ENCODE measurements at regions not wholly inside any gene's neighbourhood (a gene's known extent, or its start where the extent isn't known, plus 50 kb on each side); places are given as distances from the start of the nearest gene placed in this dataset.

DNA sequence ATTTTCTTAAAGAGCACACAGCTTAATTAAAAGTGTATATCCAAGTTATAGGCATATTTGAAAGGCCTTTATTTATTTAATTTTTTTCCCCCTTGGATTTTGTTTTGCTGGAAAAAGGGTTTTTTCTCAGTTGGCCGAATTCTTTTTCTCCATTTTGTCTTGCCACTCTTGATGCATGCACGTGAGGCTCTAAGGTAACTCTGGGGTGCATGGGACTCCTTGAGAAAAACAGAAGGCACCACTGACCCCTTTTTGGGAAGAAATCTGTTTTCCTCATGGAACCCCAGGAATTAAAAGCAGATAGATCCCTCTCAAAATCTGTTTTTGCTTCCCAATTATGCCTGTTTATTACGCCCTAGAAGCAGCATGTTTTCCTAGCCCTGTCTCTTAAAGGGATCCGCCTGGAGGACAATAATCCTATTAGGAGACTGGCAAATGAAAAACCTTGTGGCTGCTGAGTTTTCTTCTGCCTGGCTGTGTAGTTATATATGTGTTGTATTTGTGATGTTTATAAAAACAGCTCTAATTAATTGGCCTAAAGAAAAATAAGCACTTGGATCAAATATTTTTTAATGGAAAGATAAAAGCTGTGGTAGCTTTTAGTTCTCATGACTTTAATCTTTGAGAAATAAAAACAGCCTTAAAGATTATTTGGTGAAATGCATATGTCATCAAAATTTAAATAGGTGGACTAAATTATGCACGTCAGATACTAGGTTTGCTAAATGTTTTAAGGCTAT is 435.1 kb upstream of the CDH9 start:
- TF ChIP-seq CEBPB (IDR thresholded peaks at IDR 0.05) (no peak), TCF12 (IDR thresholded peaks at IDR 0.05; ENCODE audit: low read depth) (no peak), ZBTB7A (IDR thresholded peaks at IDR 0.05; ENCODE audit: low read depth) (no peak), TEAD4 (IDR thresholded peaks at IDR 0.05) (no peak), NFIC (IDR thresholded peaks at IDR 0.05) (no peak), EGR1 (IDR thresholded peaks at IDR 0.05) (no peak), EP300 (IDR thresholded peaks at IDR 0.05; ENCODE audit: borderline replicate concordance) (no peak), TAF1 (IDR thresholded peaks at IDR 0.05; ENCODE audit: low read depth) (no peak), CREB1 (IDR thresholded peaks at IDR 0.05; ENCODE audit: low read depth) (no peak), YY1 (IDR thresholded peaks at IDR 0.05; ENCODE audit: low read depth) (no peak), FOXM1 (IDR thresholded peaks at IDR 0.05; ENCODE audit: borderline replicate concordance, low read depth) (no peak), RAD21 (IDR thresholded peaks at IDR 0.05; ENCODE audit: low read depth) (no peak)
- TF ChIP-seq, protein P1, sequence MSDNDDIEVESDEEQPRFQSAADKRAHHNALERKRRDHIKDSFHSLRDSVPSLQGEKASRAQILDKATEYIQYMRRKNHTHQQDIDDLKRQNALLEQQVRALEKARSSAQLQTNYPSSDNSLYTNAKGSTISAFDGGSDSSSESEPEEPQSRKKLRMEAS (IDR thresholded peaks at IDR 0.05): no peak
- TF ChIP-seq, protein P2, sequence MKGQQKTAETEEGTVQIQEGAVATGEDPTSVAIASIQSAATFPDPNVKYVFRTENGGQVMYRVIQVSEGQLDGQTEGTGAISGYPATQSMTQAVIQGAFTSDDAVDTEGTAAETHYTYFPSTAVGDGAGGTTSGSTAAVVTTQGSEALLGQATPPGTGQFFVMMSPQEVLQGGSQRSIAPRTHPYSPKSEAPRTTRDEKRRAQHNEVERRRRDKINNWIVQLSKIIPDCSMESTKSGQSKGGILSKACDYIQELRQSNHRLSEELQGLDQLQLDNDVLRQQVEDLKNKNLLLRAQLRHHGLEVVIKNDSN (IDR thresholded peaks at IDR 0.05): no peak
- TF ChIP-seq, protein P3, sequence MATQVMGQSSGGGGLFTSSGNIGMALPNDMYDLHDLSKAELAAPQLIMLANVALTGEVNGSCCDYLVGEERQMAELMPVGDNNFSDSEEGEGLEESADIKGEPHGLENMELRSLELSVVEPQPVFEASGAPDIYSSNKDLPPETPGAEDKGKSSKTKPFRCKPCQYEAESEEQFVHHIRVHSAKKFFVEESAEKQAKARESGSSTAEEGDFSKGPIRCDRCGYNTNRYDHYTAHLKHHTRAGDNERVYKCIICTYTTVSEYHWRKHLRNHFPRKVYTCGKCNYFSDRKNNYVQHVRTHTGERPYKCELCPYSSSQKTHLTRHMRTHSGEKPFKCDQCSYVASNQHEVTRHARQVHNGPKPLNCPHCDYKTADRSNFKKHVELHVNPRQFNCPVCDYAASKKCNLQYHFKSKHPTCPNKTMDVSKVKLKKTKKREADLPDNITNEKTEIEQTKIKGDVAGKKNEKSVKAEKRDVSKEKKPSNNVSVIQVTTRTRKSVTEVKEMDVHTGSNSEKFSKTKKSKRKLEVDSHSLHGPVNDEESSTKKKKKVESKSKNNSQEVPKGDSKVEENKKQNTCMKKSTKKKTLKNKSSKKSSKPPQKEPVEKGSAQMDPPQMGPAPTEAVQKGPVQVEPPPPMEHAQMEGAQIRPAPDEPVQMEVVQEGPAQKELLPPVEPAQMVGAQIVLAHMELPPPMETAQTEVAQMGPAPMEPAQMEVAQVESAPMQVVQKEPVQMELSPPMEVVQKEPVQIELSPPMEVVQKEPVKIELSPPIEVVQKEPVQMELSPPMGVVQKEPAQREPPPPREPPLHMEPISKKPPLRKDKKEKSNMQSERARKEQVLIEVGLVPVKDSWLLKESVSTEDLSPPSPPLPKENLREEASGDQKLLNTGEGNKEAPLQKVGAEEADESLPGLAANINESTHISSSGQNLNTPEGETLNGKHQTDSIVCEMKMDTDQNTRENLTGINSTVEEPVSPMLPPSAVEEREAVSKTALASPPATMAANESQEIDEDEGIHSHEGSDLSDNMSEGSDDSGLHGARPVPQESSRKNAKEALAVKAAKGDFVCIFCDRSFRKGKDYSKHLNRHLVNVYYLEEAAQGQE (IDR thresholded peaks at IDR 0.05; ENCODE audit: low read depth): no peak

DNA sequence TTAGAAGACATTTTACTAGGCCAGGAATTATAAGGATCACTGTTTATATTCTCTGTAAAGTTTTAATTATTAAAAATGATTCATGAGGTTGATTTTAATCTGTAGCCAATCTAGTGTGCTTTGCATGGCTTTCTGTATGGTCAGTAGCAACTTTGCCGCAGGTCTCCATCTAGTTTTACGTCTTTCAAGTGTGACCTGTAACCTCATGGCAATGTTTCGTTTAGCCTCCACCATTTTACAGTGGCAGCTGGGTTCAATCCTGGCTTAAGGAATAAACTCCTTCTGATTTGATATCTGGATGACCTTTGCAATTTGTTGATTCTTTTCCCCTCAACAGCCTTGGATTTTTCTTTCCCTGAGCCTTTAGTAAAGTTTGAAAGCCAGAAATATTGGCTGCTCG is 434.5 kb upstream of the CDH9 start:
- TF ChIP-seq CREB1 (IDR thresholded peaks at IDR 0.05; ENCODE audit: low read depth) (no peak), TAF1 (IDR thresholded peaks at IDR 0.05; ENCODE audit: low read depth) (no peak), CEBPB (IDR thresholded peaks at IDR 0.05) (no peak), TEAD4 (IDR thresholded peaks at IDR 0.05) (no peak), FOXM1 (IDR thresholded peaks at IDR 0.05; ENCODE audit: borderline replicate concordance, low read depth) (no peak), EP300 (IDR thresholded peaks at IDR 0.05; ENCODE audit: borderline replicate concordance) (no peak), NFIC (IDR thresholded peaks at IDR 0.05) (no peak)
- TF ChIP-seq, protein P3 (IDR thresholded peaks at IDR 0.05; ENCODE audit: low read depth): no peak
- TF ChIP-seq, protein P1 (IDR thresholded peaks at IDR 0.05): no peak

DNA sequence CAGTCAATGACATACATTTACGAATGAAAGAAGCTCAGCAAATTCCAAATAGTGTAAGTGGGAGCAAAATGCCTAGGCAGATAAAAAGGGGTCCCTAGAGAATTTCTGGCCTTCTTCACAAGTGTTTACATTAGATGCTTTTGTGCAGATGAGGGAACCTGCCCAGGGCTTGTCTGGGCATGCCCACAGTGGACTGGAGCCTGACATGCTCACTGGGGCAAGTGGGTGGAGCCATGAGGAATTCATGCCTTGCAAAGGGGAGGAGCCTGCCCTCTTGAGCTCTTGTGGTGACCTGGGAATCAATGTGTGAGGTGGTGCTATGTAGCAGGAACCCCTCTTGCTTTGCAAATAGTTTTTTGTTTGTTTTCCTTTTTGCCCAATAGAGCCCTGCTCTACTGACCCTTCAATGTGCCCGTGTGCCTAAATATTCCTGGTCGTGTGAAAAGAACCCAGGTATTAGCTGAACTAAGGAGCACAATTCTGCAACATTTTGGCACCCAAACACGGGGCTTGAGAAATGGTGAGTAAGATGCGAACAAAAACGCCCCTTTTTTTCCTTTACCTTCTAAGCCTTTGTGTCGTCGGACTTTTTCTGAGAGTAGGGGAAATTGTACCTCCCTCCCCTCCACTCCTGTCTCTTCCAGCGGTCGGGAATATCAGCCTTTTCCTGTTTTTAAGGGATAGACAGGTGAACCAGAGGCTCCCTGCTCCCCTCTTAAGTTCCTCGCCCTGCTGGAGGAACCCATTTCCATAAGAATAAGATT is 433.8 kb upstream of the CDH9 start:
- TF ChIP-seq TAF1 (IDR thresholded peaks at IDR 0.05; ENCODE audit: low read depth) (no peak), FOXM1 (IDR thresholded peaks at IDR 0.05; ENCODE audit: borderline replicate concordance, low read depth) (no peak), YY1 (IDR thresholded peaks at IDR 0.05; ENCODE audit: low read depth) (no peak), CREB1 (IDR thresholded peaks at IDR 0.05; ENCODE audit: low read depth) (no peak), TEAD4 (IDR thresholded peaks at IDR 0.05) (no peak), ZBTB7A (IDR thresholded peaks at IDR 0.05; ENCODE audit: low read depth) (no peak), EGR1 (IDR thresholded peaks at IDR 0.05) (no peak), TCF12 (IDR thresholded peaks at IDR 0.05; ENCODE audit: low read depth) (no peak), NFIC (IDR thresholded peaks at IDR 0.05) (no peak)
- TF ChIP-seq, protein P1 (IDR thresholded peaks at IDR 0.05): no peak
- TF ChIP-seq, protein P3 (IDR thresholded peaks at IDR 0.05; ENCODE audit: low read depth): no peak

DNA sequence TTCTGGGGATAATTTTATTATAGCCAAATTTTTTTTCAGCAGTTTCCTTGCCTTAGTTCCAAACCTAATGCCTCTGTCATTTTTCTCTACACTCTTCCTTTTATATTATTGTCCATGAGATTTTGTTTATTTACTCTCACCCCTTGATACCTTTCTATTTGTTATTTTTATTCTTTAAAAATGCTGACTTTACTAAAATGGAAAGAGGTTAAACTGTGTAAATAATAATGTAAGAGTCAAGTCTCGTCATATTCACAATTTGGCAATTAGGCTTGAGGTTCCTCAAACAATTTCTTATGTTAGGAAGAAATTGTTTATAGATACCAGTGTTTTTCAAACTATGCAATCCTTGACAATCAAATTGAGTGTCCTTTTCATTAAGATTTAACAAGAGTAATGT is 428.6 kb upstream of the CDH9 start:
- TF ChIP-seq NFIC (IDR thresholded peaks at IDR 0.05) (no peak), TCF12 (IDR thresholded peaks at IDR 0.05; ENCODE audit: low read depth) (no peak), RAD21 (IDR thresholded peaks at IDR 0.05; ENCODE audit: low read depth) (no peak), EP300 (IDR thresholded peaks at IDR 0.05; ENCODE audit: borderline replicate concordance) (no peak), EGR1 (IDR thresholded peaks at IDR 0.05) (no peak), TEAD4 (IDR thresholded peaks at IDR 0.05) (no peak)
- TF ChIP-seq, protein P1 (IDR thresholded peaks at IDR 0.05): no peak
- TF ChIP-seq, protein P2 (IDR thresholded peaks at IDR 0.05): no peak

Measured in Ishikawa (cell line).